OCI-LY3 (cell line): ENCODE measurements at regions not wholly inside any gene's neighbourhood (a gene's known extent, or its start where the extent isn't known, plus 50 kb on each side); places are given as distances from the start of the nearest gene placed in this dataset.

Source experiments
- H2AFZ ChIP-seq: fragments of 200-600, 300-600 bp; shearing (Covaris generic); 2 replicates; pipeline ENCODE4 v1.6.0; 2014; ENCODE audit warnings: antibody characterized with exemption, low read depth, low read length
- H3K27ac ChIP-seq: fragments of 200-600, 300-600 bp; sonication (generic); 2 replicates; pipeline ENCODE4 v1.5.1; 2014; ENCODE audit warnings: mild to moderate bottlenecking, low read length, moderate library complexity, mixed read lengths
- H3K27me3 ChIP-seq: fragments of 200-600, 300-600 bp; sonication (generic); 2 replicates; pipeline ENCODE4 v1.6.1; 2014; ENCODE audit warnings: low read depth, low read length, mixed read lengths
- H3K36me3 ChIP-seq: fragments of 200-600, 300-600 bp; sonication (generic); replicated peaks from 2 replicates; pipeline ENCODE3; 2014; ENCODE audit warnings: low read depth, low read length, mixed read lengths
- H3K4me1 ChIP-seq: fragments of 300-600, 200-600 bp; sonication (generic); 2 replicates; pipeline ENCODE4 v1.6.1; 2014; ENCODE audit warnings: low read length, mixed read lengths
- H3K4me2 ChIP-seq: fragments of 200-600, 300-600 bp; sonication (generic); 2 replicates; pipeline ENCODE4 v1.6.1; 2014; ENCODE audit warnings: low read length, mixed read lengths
- H3K4me3 ChIP-seq: fragments of 300-600, 200-600 bp; sonication (generic); 2 replicates; pipeline ENCODE4 v1.5.1; 2014; ENCODE audit warnings: antibody characterized with exemption, mild to moderate bottlenecking, low read length, moderate library complexity
- H3K79me2 ChIP-seq: fragments of 300-600, 200-600 bp; shearing (Covaris generic); 2 replicates; pipeline ENCODE4 v1.6.1; 2014; ENCODE audit warnings: mild to moderate bottlenecking, low read length, mixed read lengths
- H3K9ac ChIP-seq: fragments of 300-600, 200-600 bp; shearing (Covaris generic); 2 replicates; pipeline ENCODE4 v1.6.0; 2014; ENCODE audit warnings: mild to moderate bottlenecking, low read length, moderate library complexity
- H3K9me3 ChIP-seq: fragments of 200-600, 300-600 bp; shearing (Covaris generic); 2 replicates; pipeline ENCODE4 v1.6.1; 2014; ENCODE audit warnings: low read length, mixed read lengths; ENCODE audit not compliant: insufficient read depth
- H4K20me1 ChIP-seq: fragments of 200-600, 300-600 bp; sonication (generic); 2 replicates; pipeline ENCODE4 v1.6.1; 2016; ENCODE audit warnings: low read length, mixed read lengths; ENCODE audit not compliant: insufficient read depth
- EZH2phosphoT487 ChIP-seq: fragments of 200-600 bp; shearing (Covaris generic); IDR thresholded peaks from 2 replicates; pipeline ENCODE4 v1.6.1; 2018; ENCODE audit warnings: antibody characterized with exemption, mixed run types, low read depth
- TF ChIP-seq, protein P1 (sequence below): fragments of 200-600, 300-600 bp; sonication (generic); IDR thresholded peaks from 2 replicates; pipeline ENCODE4 v1.5.1; 2014; ENCODE audit warnings: antibody characterized with exemption, low read length, low read depth

DNA sequence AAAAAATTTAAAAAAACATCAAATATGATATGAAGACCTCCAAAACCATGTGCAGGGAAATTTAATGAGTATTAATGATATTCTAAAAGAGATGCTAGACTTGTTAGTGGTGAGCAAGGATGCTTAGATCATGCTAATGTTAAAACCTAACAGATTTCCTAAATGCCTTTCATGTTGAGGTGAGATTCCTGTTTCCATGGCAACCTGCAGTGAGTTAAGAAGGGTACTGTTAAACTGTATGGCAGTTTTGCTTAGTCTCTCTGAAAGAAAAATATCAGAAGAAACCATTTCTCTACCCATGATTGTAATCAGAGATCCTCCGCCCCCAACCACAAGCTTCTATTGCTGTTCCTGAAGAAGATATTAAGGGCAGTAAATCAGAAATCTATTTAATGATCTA lies 321.6 kb upstream of the LRRC7 start:
- Histone ChIP-seq H3K79me2 (no peaks in the 10 kb centered on the region), H4K20me1 (no peaks in the 10 kb centered on the region), H3K27ac (no peak overlapping the region), H3K4me3 (no peak overlapping the region), H2AFZ (no peak overlapping the region), H3K27me3 (no peaks in the 10 kb centered on the region), H3K9ac (no peak overlapping the region), H3K4me1 (no peaks in the 10 kb centered on the region), H3K4me2 (no peak overlapping the region), H3K36me3 (no peaks in the 10 kb centered on the region), H3K9me3 (no peaks in the 10 kb centered on the region)
- TF ChIP-seq EZH2phosphoT487, result no peak
- TF ChIP-seq, protein P1, sequence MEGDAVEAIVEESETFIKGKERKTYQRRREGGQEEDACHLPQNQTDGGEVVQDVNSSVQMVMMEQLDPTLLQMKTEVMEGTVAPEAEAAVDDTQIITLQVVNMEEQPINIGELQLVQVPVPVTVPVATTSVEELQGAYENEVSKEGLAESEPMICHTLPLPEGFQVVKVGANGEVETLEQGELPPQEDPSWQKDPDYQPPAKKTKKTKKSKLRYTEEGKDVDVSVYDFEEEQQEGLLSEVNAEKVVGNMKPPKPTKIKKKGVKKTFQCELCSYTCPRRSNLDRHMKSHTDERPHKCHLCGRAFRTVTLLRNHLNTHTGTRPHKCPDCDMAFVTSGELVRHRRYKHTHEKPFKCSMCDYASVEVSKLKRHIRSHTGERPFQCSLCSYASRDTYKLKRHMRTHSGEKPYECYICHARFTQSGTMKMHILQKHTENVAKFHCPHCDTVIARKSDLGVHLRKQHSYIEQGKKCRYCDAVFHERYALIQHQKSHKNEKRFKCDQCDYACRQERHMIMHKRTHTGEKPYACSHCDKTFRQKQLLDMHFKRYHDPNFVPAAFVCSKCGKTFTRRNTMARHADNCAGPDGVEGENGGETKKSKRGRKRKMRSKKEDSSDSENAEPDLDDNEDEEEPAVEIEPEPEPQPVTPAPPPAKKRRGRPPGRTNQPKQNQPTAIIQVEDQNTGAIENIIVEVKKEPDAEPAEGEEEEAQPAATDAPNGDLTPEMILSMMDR, result no peak

DNA sequence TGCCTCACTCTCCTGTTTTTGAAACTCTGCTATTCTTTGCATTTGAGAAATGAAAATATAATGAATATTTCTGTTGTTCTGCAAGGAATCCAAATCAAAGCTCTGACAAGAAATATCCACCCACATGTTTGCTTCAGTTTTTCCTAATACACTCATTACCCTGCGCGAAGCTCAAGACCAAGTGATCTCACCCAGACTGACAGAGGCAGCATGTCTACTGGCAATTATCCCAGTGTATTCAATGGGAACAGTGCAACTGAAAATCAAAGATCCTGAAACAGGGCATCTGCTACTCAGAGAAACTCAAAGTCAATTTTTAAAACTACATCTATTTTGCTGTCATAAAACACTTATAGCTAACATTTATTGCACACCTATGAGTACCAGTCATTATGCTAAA lies 321.0 kb upstream of the LRRC7 start:
- Histone ChIP-seq H3K79me2 (no peaks in the 10 kb centered on the region), H3K27ac (no peak overlapping the region), H3K27me3 (no peaks in the 10 kb centered on the region), H2AFZ (no peak overlapping the region), H3K4me3 (no peak overlapping the region), H3K36me3 (no peaks in the 10 kb centered on the region), H3K9me3 (no peaks in the 10 kb centered on the region), H3K9ac (no peak overlapping the region), H3K4me1 (no peaks in the 10 kb centered on the region), H4K20me1 (no peaks in the 10 kb centered on the region), H3K4me2 (no peak overlapping the region)
- TF ChIP-seq EZH2phosphoT487, result no peak
- TF ChIP-seq, protein P1, result no peak

DNA sequence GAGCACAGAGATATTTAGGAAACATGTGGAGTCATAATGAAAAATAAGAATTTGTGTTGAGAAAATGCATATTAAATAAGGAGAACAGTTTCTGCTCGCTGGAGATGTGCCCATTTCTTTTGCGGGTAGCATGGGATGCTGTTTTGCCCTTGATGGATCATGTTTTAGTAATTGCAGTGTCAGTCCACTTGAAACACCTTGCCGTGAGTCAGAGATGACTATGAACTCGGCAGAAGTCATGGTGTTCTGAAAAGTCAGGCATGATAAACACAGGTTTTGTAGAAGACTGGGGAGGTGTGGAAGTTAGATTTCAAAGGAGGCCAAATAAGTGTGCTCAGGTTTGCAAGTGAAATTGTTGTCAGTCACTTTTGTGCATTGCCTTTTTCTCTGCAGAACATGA lies 315.0 kb upstream of the LRRC7 start:
- H2AFZ ChIP-seq, result no peak overlapping the region
- no peak overlapping the region for H3K4me2 ChIP-seq
- H3K9ac ChIP-seq, result no peak overlapping the region
- no peaks in the 10 kb centered on the region for H4K20me1 ChIP-seq
- no peaks in the 10 kb centered on the region for H3K4me1 ChIP-seq
- H3K79me2 ChIP-seq, result no peaks in the 10 kb centered on the region
- TF ChIP-seq, protein P1, result no peak
- H3K4me3 ChIP-seq, result no peak overlapping the region
- H3K36me3 ChIP-seq, result no peaks in the 10 kb centered on the region
- no peaks in the 10 kb centered on the region for H3K27me3 ChIP-seq
- no peaks in the 10 kb centered on the region for H3K9me3 ChIP-seq
- H3K27ac ChIP-seq, result no peak overlapping the region

DNA sequence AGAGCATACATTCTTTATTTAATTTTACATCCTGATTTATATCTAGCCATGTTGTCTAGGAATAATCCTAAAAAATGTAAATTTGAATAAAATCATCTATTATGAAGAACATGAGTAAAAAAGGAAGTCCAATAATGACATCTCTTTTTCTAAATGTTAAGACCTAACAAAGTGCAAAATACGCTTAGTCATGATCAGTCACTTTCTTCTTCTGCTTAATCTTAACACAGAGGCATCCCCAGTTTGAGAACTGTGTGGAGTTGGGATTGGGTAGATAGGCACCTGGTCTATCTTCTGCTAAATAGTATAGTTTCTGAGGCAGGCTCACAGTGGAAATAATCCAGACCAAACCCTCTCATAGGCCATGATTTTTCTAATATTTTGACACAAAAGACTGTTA lies 311.7 kb upstream of the LRRC7 start:
- Histone ChIP-seq H4K20me1 (no peaks in the 10 kb centered on the region), H3K27me3 (no peaks in the 10 kb centered on the region), H3K79me2 (no peaks in the 10 kb centered on the region), H3K27ac (no peak overlapping the region), H3K36me3 (no peaks in the 10 kb centered on the region), H3K4me1 (no peaks in the 10 kb centered on the region), H3K4me2 (no peak overlapping the region), H3K9ac (no peak overlapping the region), H3K9me3 (no peaks in the 10 kb centered on the region), H2AFZ (no peak overlapping the region), H3K4me3 (no peak overlapping the region)
- TF ChIP-seq, protein P1, result no peak
